Lower leg skin (tissue), 3 donors: ENCODE measurements at regions not wholly inside any gene's neighbourhood (a gene's known extent, or its start where the extent isn't known, plus 50 kb on each side); places are given as distances from the start of the nearest gene placed in this dataset.

Experiments
- CTCF ChIP-seq, 3 donors: fragments of 450-650 bp; IDR thresholded peaks; one replicate each; pipeline ENCODE4 v1.5.1; 2016; ENCODE audit warnings: antibody characterized with exemption in 3 of 3, mild to moderate bottlenecking in 3 of 3, moderate library complexity in 2 of 3
- POLR2A ChIP-seq, 2 donors: fragments of 450-650 bp; IDR thresholded peaks; one replicate each; pipeline ENCODE4 v1.6.1; 2016 to 2017; ENCODE audit warnings: antibody characterized with exemption in 2 of 2, mild to moderate bottlenecking in 1 of 2, moderate library complexity in 1 of 2

- no peak for TF ChIP-seq CTCF (IDR thresholded peaks at IDR 0.05)
- TF ChIP-seq POLR2A (IDR thresholded peaks at IDR 0.05), result no peak
Measured at GRCh38 chr18:38933910-38934510, 1368.4 kb upstream of the CELF4 start.
